ENCODE measurements at regions not wholly inside any gene's neighbourhood (a gene's known extent, or its start where the extent isn't known, plus 50 kb on each side); places are given as distances from the start of the nearest gene placed in this dataset.

DNA sequence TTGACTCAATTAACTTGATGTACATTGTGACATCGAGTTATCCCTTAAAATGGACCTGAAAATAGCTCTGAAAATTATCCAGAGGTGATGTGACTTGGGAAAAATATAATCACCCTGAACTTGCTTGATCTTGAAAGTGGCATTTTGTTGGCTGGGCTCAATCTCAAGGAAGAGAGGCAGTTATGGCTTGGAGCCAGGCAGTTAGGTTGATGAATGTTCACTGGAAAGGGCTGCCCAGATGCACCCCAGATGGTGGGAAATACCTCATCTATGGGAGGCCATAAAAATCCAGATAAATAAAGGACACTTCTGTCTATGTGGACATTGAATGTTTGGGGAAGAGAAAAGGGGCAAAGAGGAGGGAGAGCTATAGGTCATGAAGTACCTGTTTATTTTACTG, 55.7 kb upstream of the OR5AN1 start:
- no peak for DNase-seq (ENCODE audit: low spot score)

DNA sequence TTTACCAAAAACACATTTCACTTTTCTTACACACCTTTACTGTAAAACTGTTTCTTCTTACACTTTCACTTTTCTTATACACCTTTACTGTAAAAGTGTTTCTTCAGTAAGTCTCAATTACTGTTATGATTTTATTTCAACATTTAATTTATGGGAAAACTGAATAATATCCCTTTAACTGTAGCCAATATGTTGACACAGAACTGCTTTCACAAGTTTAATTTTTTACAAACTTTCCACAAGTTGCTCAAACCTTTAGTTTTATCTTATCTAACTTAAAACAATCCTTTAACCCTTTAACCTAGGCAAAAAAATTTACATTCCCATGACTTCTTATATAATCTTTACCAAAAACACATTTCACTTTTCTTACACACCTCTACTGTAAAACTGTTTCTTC, 63.3 kb upstream of the OR5AN1 start:
- DNase-seq (ENCODE audit: low spot score) = no peak

DNA sequence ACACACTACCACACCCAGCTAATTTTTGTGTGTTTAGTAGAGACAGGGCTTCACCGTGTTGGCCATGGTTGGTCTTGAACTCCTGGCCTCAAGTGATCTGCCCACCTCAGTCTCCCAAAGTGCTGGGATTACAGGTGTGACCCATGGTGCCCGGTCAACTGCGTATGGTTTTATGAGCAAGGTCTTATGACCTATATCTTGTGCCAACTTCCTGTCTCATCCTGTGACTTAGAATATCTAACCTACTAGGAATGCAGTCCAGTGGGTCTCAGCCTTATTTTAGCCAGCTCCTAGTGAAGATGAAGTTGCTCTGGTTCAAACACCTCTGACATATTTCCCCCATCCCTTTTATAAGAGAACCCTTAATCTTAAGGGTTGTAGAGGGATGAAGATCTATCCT, 66.1 kb upstream of the OR5AN1 start:
- no peak for DNase-seq (ENCODE audit: low spot score)

DNA sequence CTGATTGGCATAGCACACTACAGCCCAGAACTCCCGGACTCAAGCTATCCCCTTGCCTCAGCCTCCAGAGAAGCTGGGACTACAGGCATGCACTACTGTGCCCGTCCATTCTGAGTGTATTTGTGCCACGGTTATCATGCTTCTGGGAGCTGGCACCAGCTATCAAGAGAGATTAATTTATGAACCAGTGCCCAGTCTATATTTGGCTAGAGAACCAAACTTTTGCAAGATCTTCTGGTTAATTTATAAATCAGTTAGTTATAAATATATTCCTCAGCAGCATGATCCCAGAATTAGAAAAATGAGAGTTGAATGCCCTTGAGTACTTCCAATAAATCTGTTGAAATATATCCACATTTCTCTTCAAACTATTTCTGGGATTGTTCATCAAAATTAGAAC, 67.5 kb upstream of the OR5AN1 start:
- DNase-seq (ENCODE audit: low spot score) = no peak

DNA sequence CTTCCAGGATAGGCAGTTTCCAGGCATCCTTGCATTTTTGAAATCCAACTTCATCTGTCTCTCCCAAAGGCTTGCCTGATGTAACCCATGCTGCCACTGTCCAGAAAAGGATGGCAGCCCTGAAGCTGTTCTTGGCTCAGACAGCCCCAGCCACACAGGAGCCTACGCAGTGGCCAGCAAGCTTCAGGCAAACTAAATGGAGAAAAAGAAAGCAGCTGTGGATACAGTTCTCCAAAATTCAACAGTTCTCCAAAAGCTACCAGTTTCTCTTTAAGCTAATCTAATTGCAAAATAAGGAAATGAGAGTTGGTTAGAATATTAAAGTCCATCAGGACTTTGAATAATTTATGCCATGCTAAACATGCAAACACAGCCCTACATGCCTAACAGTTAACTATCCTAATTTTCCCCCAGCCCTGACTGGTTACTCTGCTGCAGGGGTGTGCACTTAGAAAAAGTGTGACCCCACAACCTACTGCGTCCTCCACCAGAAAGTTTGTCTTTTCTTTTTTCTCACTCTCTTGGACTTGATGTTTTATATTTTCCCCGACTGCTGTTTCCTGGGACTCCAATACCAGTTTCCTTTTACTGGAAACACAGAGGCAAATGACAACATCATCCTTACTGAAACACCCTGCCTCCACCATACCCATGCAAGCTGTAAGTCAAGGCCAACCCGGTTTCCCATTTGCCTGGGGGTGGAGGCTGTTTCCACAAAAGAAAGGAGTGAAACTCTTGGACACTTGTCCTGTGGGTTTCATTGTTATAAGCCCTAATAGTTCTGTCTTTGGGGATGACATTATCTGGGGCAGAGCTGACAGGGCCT, 69.1 kb upstream of the OR5AN1 start:
- no peak for DNase-seq (ENCODE audit: low spot score)

DNA sequence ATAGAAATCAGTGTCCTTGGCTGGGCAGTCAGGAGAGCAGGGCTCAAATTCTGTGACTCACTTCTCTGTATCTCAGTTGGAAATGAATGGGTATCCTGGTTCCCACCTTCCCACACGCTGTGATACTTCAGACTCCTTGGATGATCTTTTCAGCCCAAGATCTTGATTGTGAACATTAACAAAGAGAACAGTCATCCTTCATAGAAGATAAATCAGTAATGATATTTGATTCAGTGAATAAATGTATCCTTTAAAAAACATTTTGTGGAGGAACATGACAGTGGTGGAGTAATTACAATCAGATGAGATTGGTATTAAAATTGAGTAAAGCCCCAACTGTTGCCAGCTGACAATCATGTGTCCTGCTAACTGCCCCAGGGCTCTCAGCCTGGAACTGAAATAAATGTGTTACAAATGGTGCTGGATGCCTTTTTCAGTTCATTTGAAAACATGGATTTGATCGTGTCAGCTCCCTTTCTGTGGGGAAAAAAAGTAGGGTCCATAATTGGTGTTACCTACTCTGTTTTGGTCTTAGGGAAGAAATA, 72.9 kb upstream of the OR5AN1 start:
- no peak for DNase-seq (ENCODE audit: low spot score)

DNA sequence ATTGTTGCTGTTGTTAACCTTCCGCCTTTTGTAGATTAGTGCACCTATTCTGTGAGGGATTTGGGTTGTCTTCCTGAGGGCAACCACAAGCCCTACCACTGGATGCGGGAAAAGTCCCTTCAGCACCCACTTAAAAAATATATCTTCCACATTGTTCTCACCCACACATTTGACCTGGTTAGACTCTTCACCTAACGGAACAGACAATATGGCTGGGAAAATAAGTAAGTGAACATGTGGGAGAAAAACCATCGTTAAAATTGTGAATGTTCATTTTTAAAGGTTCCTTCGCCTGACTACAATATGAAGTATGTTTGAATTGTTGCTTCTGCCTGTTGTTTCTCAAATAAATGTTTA, 72.0 kb upstream of the MPEG1 start:
- no peak for DNase-seq (ENCODE audit: low spot score)

DNA sequence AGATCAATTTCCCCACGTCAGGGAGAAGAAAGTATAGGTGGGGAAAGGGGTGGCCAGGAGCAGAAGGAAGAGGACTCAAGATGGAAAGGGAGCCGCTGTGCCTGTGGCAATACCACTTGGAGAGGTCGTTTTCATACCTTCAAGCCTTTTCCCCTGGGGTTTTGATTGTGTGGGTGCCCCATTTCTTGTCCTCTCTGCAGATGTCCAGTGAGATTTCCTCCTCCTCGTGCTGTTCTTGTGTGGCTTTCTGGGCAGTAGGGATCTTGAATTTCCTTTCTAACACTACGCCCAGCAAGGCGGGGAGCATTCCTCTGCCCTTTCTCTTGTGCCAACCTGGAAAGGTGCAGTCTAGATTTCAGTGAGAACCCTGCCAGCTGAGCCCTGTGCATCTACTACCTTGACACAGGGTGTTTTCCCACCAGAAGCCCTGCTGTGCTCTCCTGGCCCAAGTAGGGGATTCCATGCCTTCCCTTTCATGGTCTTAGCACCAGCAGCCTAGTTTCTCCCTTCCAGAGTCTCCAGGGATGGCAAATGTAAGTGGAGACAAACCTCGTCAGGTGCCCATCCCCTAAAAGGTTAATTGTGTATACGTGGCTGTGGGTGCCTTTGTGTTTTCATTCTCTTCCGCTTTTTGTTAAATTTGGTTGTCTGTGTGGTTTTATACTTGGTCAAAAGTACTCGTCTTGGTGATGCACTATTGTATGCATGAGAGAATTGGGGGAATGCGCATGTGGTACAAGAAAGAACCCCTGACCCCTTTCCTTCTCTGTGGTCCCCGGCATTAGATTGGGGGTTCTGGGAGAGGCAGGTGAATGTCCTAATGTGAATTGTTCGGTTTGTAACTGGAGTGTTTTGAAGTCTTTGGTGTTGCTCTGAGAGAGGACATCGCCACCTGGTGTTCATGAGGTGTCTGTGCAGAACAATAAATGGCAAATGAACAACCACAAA, 71.4 kb upstream of the MPEG1 start:
- peak; percentile 90 for DNase-seq (ENCODE audit: low spot score)

DNA sequence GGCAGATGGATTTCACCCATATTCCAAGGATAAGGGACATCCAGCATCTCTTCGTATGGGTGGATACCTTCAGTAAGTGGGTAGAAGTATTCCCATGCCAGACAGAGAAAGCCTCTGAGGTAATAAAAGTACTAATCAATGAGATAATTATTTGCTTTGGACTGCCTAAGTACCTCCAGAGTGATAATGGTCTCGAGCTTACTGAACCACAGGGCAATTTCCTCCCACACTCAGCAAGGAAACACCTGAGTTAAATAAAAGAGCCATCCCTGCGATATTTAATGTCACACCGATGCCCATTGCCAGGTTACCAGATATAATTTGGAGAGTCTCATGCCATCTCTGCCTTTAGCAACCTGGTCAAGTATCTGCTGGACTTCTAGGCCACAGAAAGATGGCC, 70.6 kb upstream of the MPEG1 start:
- DNase-seq (ENCODE audit: low spot score) = no peak

DNA sequence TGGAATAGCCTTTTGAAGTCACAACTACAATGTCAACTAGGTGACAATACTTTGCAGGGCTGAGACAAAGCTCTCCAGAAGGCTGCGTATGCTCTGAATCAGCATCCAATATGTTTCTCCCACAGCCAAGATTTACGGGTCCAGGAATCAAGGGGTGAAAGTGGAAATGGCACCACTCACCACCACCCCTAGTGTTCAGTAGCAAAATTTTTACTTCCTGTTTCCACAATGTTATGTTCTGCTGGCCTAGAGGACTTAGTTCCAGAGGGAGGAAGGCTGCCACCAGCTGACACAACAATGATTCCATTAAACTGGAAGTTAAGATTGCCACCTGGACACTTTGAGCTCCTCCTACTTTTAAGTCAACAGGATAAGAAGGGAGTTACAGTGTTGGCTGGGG, 68.5 kb upstream of the MPEG1 start:
- no peak for DNase-seq (ENCODE audit: low spot score)

DNA sequence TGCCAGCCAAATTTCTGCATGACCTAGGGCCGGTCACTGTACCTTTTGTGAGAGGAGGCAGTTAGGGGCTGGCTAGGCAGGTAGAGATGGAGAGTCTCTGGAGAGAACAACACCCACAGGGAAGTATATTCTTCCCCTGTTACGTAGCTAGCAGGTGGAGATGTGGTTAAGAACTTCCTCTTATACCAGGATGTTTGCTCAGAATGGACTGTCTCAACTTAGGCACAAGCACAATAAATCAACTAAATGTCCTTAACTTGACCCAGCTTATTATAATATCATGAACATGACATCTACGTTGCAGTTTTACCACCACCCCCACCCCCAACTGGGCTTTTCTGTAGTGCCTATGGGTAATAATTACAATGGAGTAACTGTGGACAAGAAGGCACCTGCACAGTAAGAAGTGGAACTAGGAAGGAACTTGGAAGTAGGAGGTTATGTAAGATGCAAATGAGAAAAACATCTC, 60.7 kb upstream of the MPEG1 start:
- DNase-seq (ENCODE audit: low spot score) = peak; percentile 92

DNA sequence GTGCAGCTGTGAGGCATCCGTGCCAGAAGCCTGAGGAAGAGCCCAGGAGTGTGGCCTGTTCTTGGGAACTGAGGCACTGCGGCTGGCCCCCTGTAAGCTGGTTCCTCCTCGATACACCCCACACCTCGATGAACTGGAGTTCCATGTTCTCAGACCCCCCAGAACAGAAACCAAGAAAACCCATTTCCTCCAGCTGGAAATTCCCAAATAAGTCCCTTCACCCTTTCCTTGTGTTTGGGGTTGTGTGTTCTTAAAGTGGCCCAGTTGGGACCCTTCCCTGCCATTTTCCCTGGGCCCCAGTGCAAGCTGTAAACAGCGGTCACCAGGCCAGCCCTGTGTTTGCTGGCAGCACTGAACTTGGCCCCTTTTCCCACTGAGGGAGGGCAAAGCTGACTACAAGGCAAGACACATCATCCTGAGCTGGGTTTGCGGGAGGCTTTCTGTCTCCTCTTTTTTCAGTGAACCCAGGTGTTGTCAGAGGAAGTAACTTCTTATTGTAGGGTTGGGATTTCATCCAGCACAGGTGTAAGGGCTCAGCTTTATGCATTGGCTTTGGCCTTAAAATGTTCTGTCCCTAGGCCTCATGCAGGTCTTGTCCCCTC, 60.1 kb upstream of the MPEG1 start:
- DNase-seq (ENCODE audit: low spot score) = peak; percentile 32

DNA sequence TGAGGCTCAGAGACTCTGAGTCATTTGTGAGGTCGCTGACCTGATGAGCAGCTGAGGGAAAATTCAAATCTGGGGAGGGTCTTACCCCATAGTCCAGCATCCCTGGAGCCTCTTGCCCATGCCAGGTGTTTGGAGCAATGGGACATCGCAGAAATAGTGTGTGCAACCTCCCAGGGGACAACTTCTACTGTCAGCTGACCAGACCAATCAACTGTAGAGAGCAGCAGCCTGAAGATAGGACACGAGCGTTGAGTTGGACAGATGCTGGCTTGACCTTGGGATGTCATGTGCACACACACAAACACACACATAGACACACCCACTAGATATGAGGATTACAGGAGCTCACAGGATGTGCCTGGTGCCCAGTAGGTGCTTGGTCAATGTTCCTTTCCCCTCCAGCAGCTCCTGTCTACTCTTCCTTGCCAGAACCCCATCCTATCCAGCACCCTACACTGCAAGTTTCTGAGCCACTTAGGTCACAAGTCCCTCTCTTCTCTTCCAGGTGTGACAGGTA, 59.1 kb upstream of the MPEG1 start:
- peak; percentile 70 for DNase-seq (ENCODE audit: low spot score)

DNA sequence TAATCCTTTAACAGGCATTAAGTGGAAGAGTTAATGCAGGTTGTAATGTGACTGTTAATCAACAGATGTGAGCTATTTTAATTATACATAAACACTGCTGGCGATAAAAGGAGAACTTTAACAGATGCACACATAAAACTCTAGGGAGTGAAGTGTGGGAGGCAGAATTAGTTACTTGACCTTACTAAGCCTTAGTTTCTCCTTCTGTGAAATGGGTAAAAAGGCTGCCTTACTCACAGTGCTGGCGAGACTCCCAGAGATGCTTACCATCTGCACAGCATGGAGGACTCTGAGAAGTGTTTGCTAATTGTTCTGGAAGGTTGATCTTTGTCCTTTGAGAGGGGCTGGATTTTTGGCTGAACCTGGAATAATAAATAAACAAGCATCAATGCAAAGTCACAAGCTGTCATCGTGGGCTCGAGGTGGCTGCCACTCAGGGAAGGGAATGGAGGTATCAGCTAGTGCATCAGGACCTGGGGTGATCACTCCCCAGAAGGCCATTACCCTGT, 58.6 kb upstream of the MPEG1 start:
- peak; percentile 64 for DNase-seq (ENCODE audit: low spot score)

DNA sequence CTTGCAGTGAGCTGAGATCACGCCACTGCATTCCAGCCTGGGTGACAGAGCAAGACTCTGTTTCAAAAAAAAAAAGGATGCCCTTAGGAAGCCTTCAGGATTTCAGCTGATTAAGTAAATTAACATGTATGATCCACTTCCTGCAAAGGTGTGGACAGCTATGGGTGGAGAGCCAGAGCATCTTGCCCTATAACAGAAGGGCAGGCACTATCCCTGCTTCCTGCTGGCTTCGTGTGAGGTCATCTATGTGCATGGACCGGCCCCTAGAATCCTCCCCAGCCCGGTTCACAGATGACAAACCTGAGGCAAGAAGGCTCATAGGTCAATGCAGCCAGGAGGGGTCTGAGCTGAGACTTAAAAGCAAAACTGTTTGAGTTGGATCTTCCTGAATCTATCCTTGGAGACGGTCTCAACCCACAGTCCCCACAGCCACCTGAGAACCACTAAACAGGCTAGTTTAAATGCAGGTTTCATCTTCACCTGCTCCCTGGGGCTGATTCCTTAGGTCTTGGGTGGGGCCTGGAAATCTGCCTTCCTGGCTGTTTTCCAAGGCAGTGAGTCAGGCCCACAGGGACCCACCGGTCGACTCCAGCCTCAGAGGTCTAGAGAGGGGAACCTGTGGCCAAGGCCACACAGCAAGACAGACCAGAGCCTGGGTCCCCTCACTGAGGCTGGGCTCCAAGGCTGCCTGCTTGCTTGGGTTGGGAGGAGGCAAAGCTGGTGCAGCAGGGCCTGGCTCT, 55.2 kb upstream of the MPEG1 start:
- DNase-seq (ENCODE audit: low spot score) = no peak

DNA sequence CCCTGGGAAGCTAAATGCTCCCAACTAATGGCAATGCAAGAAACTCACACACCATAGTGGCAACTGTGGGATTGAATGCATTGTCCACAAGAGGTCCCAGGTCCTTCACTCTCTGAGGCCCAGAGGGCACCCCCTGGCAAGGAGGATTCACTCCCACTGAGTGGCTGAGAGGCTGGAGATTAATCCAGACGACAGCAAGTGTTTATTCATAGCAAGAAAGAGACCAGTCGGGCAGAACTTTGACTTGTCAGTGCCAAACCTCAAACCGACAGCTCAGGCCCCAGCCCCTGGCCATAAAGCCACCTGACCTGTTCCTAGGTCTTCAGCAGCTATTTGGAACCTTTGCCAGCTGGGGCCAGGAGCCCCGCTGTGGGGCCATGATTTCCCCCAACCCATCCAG, 54.5 kb upstream of the MPEG1 start:
- peak; percentile 72 for DNase-seq (ENCODE audit: low spot score)

DNA sequence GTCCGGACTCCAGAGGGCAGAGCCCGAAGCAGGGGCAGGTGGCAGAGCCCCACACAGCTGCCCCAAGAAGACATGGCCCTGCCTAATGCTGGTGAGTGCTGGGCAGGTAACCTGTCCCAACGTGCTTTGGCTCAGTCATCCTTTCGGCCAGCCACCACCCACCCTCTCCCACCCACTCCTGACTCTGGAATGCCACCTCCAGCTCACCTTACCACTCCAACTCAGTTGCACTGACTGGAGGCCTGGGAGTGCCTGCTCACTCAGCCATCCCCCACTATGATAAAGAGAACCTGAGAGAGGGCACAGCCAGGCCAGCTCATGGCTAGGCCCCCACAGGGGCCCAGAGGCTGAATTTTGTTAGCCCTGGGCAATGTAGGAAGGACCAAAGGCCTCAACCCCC, 53.8 kb upstream of the MPEG1 start:
- no peak for DNase-seq (ENCODE audit: low spot score)

DNA sequence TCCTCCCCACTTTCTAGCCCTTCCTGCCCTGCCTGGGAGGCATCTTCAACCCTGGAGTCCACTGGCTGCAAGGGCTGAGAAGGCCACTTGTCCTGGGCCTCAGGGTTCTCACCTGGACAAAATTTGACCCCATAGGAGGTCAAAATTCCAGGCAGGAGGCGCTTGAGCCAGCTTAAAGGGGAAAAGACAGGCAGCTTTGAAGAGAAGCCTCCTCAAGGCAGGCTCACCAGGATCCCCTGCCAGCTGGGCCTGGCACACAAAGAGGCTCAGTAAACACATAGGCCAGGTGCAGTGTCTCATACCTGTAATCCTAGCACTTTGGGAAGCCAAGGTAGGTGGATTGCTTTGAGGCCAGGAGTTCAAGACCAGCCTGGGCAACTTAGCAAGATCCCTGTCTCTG, 53.0 kb upstream of the MPEG1 start:
- no peak for DNase-seq (ENCODE audit: low spot score)

DNA sequence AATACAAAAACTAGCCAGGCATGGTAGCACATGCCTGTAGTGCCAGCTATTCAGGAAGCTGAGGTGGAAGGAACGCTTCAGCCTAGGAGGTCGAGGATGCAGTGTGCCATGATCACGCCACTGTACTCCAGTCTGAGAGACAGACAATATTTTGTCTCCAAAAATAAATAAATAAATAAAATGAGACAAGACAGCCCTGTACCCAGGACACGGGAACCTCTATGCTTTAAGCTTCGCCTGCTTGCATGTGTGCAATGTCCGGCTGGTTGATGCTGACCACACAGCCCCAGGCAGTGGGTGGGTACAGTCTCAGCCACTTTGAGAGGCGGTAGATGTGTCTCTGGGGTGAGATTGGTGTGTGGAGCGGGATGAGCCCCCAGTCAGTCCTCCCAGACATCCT, 52.0 kb upstream of the MPEG1 start:
- DNase-seq (ENCODE audit: low spot score) = no peak

DNA sequence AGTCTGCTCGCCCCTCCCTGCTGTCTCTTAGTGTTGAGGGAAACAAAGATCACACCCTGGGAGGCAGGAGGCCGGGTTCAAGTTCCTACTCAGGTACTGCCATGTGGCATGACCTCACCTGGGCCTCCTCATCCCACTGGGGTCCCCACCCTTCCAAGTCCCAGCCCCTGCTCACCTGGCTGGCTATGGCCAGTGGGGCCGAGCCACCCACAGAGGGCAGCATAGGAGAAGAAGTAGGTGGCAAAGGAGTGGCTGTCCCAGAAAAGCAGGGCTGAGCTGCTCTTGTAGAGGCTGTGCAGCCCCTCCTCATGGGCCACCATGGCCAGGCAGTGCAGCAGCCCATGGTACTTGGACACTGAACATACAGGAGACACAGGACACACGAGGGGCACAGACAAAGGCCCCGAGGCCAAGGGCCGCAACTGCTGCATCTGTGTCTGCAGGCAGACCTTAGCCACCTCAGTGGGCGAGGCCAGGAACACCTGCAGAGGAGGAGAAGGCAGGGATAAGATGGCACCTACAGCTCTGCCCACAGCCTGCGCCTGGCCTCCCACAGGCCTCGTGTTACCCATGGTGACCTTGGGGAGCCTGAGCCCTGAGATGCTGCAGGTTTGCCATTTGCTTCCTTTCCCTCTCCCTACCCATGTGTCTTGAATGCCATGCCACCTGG, 50.6 kb upstream of the MPEG1 start:
- peak; percentile 55 for DNase-seq (ENCODE audit: low spot score)
